Upper lobe of left lung (tissue), 4 donors: ENCODE measurements at regions not wholly inside any gene's neighbourhood (a gene's known extent, or its start where the extent isn't known, plus 50 kb on each side); places are given as distances from the start of the nearest gene placed in this dataset.

Experiments used
- POLR2A ChIP-seq, 4 donors: fragments of 450-650 bp; IDR thresholded peaks; one replicate each; pipeline ENCODE4 v1.5.1; 2016 to 2017; ENCODE audit warnings: antibody characterized with exemption in 4 of 4, mild to moderate bottlenecking in 2 of 4
- TF ChIP-seq, protein P1 (sequence below), 6 experiments: fragments of 450-650 bp in 4 of 6; fragments of 200-600 bp in 2 of 6; sonication (generic) in 2 of 6; IDR thresholded peaks; one replicate each; pipeline ENCODE4 v1.5.1; 2016 to 2019; ENCODE audit warnings: antibody characterized with exemption in 6 of 6

DNA sequence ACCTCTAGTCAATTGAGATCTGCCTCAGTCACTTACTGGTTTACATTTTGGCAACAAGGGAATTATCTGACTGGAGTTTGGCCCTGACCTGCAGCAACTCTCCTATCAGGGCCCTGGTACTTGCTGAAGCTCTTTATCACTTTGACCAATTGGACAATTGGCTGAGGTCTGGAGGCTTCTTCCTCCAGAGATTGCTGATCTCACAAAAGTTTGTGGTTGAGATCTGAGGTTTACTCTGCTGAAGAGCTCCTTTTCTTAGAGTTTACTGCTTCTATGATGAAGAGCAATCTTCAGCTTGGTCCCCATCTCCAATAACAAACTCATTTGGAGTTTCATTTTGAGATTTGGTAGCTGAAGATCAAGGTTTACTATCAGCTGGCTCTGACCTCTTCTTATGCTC lies 276.9 kb upstream of the SGCG start:
- TF ChIP-seq, protein P1, sequence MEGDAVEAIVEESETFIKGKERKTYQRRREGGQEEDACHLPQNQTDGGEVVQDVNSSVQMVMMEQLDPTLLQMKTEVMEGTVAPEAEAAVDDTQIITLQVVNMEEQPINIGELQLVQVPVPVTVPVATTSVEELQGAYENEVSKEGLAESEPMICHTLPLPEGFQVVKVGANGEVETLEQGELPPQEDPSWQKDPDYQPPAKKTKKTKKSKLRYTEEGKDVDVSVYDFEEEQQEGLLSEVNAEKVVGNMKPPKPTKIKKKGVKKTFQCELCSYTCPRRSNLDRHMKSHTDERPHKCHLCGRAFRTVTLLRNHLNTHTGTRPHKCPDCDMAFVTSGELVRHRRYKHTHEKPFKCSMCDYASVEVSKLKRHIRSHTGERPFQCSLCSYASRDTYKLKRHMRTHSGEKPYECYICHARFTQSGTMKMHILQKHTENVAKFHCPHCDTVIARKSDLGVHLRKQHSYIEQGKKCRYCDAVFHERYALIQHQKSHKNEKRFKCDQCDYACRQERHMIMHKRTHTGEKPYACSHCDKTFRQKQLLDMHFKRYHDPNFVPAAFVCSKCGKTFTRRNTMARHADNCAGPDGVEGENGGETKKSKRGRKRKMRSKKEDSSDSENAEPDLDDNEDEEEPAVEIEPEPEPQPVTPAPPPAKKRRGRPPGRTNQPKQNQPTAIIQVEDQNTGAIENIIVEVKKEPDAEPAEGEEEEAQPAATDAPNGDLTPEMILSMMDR (IDR thresholded peaks at IDR 0.05), result no peak
- TF ChIP-seq POLR2A (IDR thresholded peaks at IDR 0.05), result no peak
